HUES48 (cell line): ENCODE measurements at regions not wholly inside any gene's neighbourhood (a gene's known extent, or its start where the extent isn't known, plus 50 kb on each side); places are given as distances from the start of the nearest gene placed in this dataset.
"Not testable (repeated sequence)": the region's sequence is repeated elsewhere in the genome, so short reads cannot be mapped to it uniquely, and the experiment has no call there.

Experiments used
- H3K27ac ChIP-seq: one replicate; pipeline ENCODE4 v1.7.0; 2013; ENCODE audit warnings: low read depth, low read length, inconsistent platforms
- H3K27me3 ChIP-seq: 2 replicates; pipeline ENCODE4 v1.6.1; 2013; ENCODE audit warnings: mild to moderate bottlenecking, low read length; ENCODE audit not compliant: control insufficient read depth, insufficient read depth
- H3K36me3 ChIP-seq: 2 replicates; pipeline ENCODE4 v1.6.1; 2013; ENCODE audit warnings: low read length; ENCODE audit not compliant: control insufficient read depth, insufficient read depth
- H3K4me1 ChIP-seq: 2 replicates; pipeline ENCODE4 v1.6.1; 2013; ENCODE audit warnings: mild to moderate bottlenecking, low read length; ENCODE audit not compliant: control insufficient read depth, insufficient read depth
- H3K4me3 ChIP-seq: 2 replicates; pipeline ENCODE4 v1.5.1; 2013; ENCODE audit warnings: mild to moderate bottlenecking, low read depth, low read length
- H3K9ac ChIP-seq: 2 replicates; pipeline ENCODE4 v1.6.1; 2013; ENCODE audit warnings: mild to moderate bottlenecking, low read depth, low read length, moderate library complexity
- H3K9me3 ChIP-seq: 2 replicates; pipeline ENCODE4 v1.6.1; 2013; ENCODE audit warnings: low read length; ENCODE audit not compliant: control insufficient read depth, insufficient read depth

DNA sequence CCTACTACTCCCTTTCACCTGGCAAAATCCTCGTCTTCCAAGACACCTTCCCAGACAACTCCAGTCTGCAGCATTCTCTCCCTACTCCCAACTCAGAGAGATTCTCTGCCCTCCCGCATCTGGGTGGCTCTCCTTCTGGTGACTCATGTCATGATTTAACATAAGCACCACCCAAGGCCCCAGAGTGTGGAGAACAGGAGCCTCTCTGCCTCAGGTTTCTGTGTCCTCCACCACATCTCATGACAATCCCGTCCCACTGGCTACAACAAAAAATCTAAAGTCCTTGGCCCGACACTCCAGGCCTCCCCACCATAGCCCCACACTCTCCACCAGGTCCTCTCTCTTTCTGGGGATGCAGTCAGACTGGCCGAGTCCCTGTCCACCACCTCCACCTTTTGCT lies 197.1 kb downstream of the BCL11A start:
- Histone ChIP-seq H3K9me3 (no peaks in the 10 kb centered on the region), H3K4me1 (no peaks in the 10 kb centered on the region; the same call in 1 of the 2 replicates), H3K27ac (no peak overlapping the region), H3K9ac (no peak overlapping the region), H3K36me3 (no peaks in the 10 kb centered on the region), H3K27me3 (no peaks in the 10 kb centered on the region), H3K4me3 (no peak overlapping the region)

DNA sequence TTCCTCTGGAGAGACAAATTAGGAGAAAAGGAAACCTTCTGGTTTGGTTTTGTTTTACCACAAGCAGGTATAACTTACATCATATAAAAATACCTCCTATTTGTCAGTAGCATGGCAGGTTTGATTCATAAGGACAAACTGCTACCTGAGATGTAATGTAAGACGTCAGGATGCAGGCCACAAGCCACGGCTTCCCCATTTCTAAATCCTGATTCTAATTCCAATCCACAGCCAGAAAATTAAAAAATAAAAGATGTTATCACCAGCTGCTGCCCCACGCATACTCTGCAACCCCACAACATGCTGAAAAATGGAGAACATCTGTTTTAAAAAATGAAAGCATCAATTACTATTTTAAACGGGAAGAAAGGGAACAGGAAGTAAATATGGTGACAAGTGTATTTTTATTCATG lies 197.6 kb downstream of the BCL11A start:
- Histone ChIP-seq H3K9me3 (no peaks in the 10 kb centered on the region), H3K4me3 (no peak overlapping the region), H3K4me1 (no peaks in the 10 kb centered on the region; the same call in 1 of the 2 replicates), H3K9ac (no peak overlapping the region), H3K27ac (no peak overlapping the region), H3K27me3 (no peaks in the 10 kb centered on the region), H3K36me3 (no peaks in the 10 kb centered on the region)

DNA sequence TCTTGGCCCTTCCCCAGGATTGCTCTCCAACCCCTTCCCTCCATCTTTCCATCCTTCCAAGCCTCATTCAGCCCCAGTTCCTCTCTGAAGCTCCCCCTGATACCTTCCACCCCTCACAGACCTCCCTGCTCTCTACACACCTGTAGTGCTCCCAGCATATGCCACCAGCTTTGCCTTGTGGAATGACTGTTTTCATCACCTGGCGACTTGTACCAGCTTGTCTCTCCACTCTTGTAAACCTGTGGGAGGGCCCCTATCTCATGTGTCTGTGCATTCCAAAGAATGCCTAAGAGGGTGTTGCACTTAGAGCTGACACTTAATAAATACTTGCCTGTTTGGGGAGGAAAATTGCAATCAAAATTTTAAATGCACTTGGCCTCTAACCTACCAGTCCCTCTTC lies 198.7 kb downstream of the BCL11A start:
- Histone ChIP-seq H3K9ac (no peak overlapping the region), H3K4me3 (no peak overlapping the region), H3K27ac (no peak overlapping the region), H3K9me3 (no peaks in the 10 kb centered on the region), H3K27me3 (no peaks in the 10 kb centered on the region), H3K4me1 (no peaks in the 10 kb centered on the region; the same call in 1 of the 2 replicates), H3K36me3 (no peaks in the 10 kb centered on the region)

DNA sequence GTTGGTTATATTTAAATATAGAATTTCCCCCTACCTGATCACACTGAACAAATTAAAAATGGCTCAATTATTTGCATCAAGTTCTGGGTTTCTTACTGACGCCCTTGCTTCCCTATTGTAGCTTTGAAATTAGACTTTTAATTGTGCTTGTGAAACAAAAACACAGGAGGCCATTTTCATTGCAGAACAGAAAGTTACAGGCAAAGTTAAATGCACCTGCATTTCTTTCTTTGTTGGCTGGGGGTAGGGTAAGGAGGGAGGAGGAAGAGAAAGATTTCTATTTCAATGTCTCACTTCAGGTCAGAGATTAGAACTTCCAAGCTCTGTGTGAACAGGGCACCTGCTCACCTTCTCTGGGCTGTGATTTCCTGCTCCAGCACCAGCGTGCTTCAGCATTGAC lies 199.6 kb downstream of the BCL11A start:
- Histone ChIP-seq H3K9me3 (no peaks in the 10 kb centered on the region), H3K4me1 (no peaks in the 10 kb centered on the region; the same call in 1 of the 2 replicates), H3K27me3 (no peaks in the 10 kb centered on the region), H3K36me3 (no peaks in the 10 kb centered on the region), H3K4me3 (no peak overlapping the region), H3K27ac (no peak overlapping the region), H3K9ac (no peak overlapping the region)

DNA sequence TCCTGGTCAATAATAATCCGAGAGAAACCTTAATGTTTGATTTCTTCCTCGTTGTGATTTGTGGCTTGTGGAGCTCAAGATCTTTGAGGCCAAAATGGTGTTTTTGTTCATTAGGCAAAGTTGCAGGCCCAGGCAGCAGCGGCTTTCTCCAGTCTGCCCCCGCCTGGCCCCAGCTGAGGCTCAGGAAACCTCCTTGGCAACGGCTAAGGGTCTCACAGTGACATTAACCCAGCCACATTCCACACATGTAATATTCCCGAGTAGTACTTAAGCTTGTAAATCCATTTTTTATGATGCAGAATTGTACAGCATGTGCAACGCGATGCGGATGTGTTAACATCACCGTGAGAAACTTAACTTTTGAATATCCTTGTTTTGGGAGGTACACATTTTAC lies 200.1 kb downstream of the BCL11A start:
- no peaks in the 10 kb centered on the region for H3K27me3 ChIP-seq
- H3K4me3 ChIP-seq, result no peak overlapping the region
- H3K36me3 ChIP-seq, result no peaks in the 10 kb centered on the region
- H3K9ac ChIP-seq, result no peak overlapping the region
- no peak overlapping the region for H3K27ac ChIP-seq
- H3K4me1 ChIP-seq, result no peaks in the 10 kb centered on the region; the same call in 1 of the 2 replicates
- no peaks in the 10 kb centered on the region for H3K9me3 ChIP-seq

DNA sequence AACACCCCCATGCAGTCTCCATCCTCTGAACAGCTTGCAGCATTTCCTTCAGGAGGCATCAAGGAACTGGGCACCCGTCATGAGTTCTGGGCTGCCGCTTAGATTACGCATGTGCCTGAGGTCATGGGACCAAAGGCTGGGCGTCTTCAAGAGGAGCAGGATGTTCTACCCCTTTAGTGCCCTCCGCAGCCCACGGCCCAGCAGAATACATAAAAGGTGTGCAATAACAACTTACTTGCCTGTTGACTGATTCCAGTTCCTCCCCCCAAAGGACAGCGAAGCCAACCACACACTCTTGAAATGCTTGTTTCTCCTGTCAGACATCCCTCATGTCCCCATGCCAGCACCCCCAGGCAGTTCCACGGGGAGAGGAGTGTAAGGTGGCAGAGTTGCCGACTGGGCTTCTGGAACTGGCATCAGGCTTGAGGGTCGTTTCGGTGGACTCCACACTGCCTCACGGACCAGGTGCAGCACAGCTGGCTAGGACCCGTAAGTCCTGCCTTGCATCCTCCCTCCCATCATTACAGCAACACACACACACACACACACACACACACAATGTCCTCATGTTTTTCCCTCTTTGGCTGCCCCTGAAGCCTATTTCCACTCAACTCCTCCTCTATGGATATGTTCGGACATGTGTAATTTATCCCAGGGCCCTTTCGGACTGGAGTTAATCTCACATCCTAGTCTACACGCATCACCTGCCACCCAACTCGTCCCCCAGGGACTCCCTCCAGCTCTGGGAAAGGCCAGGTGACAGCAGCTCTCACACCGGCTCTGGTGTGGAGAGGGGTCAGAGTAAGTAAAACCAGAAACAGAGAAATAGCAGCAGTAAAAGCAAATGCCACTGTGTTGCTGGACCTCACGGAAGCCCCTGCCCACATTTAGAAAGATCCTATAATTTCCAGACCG lies 200.7 kb downstream of the BCL11A start:
- H3K9me3 ChIP-seq, result no peaks in the 10 kb centered on the region
- no peaks in the 10 kb centered on the region for H3K27me3 ChIP-seq
- H3K4me1 ChIP-seq, result no peaks in the 10 kb centered on the region; the same call in 1 of the 2 replicates
- no peaks in the 10 kb centered on the region for H3K36me3 ChIP-seq
- no peak overlapping the region for H3K4me3 ChIP-seq
- H3K27ac ChIP-seq, result no peak overlapping the region
- no peak overlapping the region for H3K9ac ChIP-seq

DNA sequence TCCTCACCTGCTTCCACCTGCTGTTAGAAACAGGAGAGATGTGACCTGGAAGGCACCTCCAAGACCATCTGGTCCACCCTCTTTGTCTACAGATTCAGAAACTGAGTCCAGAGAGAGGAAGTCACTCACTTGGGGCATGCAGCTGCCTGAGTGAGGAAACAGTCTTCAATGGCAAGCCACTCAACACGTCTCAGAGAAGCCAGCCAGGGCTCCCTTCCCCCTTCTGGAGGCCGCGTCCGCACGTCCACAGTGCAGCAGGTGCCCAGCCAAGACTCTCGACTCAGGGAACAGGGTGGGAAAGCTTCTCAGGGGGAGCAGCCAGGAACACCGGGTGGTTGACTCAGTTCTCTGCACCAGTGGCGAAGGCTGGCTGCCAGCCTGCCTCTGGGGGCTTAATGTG lies 201.7 kb downstream of the BCL11A start:
- Histone ChIP-seq H3K9me3 (no peaks in the 10 kb centered on the region), H3K4me3 (no peak overlapping the region), H3K36me3 (no peaks in the 10 kb centered on the region), H3K9ac (no peak overlapping the region), H3K4me1 (no peaks in the 10 kb centered on the region; the same call in 1 of the 2 replicates), H3K27ac (no peak overlapping the region), H3K27me3 (no peaks in the 10 kb centered on the region)

DNA sequence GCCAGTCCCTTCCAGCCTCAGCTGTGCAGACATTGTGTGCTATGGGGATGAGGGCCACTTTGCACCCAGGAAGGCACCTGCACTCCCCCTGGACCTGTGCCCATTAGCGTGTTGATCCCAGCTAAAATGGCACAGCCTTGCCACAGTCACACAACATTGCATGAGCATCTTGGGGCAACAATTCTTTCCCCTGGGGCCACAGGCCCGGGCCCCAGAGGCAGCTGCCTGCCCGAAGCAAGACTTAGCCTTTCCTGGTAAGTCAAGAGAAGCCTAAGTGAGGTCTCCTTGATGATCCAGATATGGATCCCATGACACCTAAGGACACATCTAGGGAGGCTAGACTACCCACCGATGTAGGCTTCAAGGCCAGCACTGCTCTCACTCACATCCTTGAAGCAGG lies 202.1 kb downstream of the BCL11A start:
- Histone ChIP-seq H3K9me3 (no peaks in the 10 kb centered on the region), H3K9ac (no peak overlapping the region), H3K27me3 (no peaks in the 10 kb centered on the region), H3K27ac (no peak overlapping the region), H3K36me3 (no peaks in the 10 kb centered on the region), H3K4me1 (no peaks in the 10 kb centered on the region; the same call in 1 of the 2 replicates), H3K4me3 (no peak overlapping the region)

DNA sequence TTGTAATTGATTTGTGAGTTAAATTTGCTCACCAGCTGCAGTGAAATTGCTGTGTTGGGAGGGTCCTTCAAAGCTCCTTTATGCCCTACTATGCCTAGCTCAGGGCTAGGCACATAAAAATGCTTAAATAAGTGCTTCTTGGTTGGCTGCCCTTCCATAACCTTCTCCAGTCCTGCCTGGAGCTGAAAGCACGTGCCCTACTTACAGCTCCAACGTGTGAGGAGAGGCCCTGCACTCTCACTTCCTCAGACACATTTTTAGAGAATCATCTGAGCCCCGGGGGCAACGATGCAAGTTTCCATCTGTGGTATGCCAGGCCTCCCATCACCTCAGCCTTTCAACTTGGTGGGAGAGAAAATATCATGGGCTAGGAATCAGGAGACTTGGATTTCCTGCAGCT lies 202.7 kb downstream of the BCL11A start:
- no peak overlapping the region for H3K4me3 ChIP-seq
- no peaks in the 10 kb centered on the region; the same call in 1 of the 2 replicates for H3K4me1 ChIP-seq
- H3K9ac ChIP-seq, result no peak overlapping the region

DNA sequence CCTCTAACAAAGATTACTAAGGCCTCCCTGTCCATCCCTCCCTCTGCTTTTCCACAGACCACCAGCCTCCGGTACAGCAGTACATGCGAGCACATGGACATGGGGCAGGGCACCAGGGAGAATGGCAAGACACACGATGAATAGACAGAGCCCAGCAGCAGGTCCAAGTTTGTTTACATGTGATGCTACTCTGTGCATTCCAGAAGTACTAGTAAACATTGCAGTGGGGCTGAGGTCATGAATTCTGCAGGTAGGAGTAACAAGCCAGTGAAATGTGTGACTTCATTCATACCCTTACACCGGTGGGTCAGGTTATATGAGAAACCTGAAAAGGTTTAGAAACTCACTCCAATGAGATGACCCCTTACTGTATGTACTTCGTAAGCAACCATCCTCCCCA lies 205.7 kb downstream of the BCL11A start:
- Histone ChIP-seq H3K9me3 (no peaks in the 10 kb centered on the region), H3K4me1 (no peaks in the 10 kb centered on the region), H3K27me3 (no peaks in the 10 kb centered on the region), H3K36me3 (no peaks in the 10 kb centered on the region), H3K4me3 (no peak overlapping the region), H3K9ac (no peak overlapping the region), H3K27ac (no peak overlapping the region)

More for the DNA sequence above, 202.7 kb downstream of the BCL11A start:
- no peaks in the 10 kb centered on the region for H3K36me3 ChIP-seq
- no peaks in the 10 kb centered on the region for H3K27me3 ChIP-seq
- no peaks in the 10 kb centered on the region for H3K9me3 ChIP-seq
- H3K27ac ChIP-seq, result no peak overlapping the region

DNA sequence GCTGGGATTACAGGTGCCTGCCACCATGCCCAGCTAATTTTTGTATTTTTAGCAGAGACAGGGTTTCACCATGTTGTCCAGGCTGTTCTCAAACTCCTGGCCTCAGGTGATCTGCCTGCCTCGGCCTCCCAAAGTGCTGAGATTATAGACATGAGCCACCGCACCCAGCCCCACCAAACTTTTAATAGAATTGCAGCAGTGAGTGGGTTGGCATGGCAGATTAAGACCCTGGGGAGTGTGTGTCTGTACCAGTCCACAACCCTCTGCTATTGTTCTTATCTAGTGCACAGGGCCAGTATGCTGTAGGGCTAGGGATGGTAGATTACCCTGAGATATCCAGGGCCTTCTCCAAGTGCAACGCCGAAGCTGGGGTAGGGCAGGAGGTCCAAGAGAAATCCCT lies 211.0 kb downstream of the BCL11A start:
- not testable (repeated sequence) for H3K36me3 ChIP-seq, H3K27me3 ChIP-seq, H3K4me1 ChIP-seq, H3K4me3 ChIP-seq, H3K9me3 ChIP-seq, H3K27ac ChIP-seq, H3K9ac ChIP-seq
